GM12872 (cell line): ENCODE measurements at regions not wholly inside any gene's neighbourhood (a gene's known extent, or its start where the extent isn't known, plus 50 kb on each side); places are given as distances from the start of the nearest gene placed in this dataset.

Experiments
- CTCF ChIP-seq: IDR thresholded peaks from 3 replicates; pipeline ENCODE4 v1.5.1; 2011; ENCODE audit warnings: low read depth, mild to moderate bottlenecking, low read length, moderate library complexity; ENCODE audit not compliant: insufficient read depth

- TF ChIP-seq CTCF: no peak
Measured at GRCh38 chr2:21800356-21800755, 676.6 kb downstream of the TDRD15 start.

DNA sequence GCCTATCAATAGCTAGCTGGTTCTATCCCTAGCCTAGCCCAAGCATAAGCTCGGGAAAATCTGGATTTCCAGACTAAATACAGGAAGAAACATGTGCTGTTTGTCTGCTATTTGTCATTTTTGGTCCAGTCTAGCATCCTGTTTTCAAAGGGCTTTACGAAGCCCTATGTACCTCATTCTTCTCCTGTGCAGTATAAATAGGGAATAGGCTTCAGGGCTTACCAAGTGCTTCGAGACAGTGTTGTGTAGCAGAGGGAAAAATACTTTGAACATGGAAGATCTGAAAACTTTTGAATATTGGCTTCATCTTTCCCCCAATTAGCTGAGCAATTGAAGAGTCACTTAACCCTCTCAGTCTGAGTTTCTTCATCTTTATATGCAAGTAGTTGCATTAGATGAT, 679.8 kb downstream of the TDRD15 start:
- TF ChIP-seq CTCF: no peak

GRCh38 chr2:21804151-21804550, 680.4 kb downstream of the TDRD15 start:
- no peak for TF ChIP-seq CTCF

- no peak for TF ChIP-seq CTCF
Measured at GRCh38 chr2:21811541-21811940, 687.8 kb downstream of the TDRD15 start.

DNA sequence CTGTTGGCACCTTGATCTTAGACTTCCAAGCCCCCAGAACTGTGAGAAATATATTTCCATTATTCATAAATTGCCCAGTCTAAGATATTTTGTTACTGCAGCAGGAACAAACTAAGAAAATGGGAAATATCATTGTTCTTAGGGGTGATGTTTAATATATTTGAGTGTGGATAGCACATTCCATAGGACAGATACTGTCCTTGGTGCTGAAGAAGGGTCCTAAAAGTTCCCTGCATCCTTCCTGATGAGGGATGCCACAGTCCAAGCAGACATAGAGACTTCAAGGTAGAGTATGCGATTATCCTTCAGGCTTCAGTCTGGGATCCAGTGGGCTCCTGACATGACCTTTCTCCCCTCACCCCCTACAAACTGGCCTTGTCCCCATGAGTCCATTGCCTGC, 689.0 kb downstream of the TDRD15 start:
- TF ChIP-seq CTCF: no peak

- TF ChIP-seq CTCF: no peak
Measured at GRCh38 chr2:21814588-21815149, 690.9 kb downstream of the TDRD15 start.

- TF ChIP-seq CTCF: no peak
Measured at GRCh38 chr2:21818212-21818795, 694.5 kb downstream of the TDRD15 start.
